ENCODE measurements at regions not wholly inside any gene's neighbourhood (a gene's known extent, or its start where the extent isn't known, plus 50 kb on each side); places are given as distances from the start of the nearest gene placed in this dataset.

- TF ChIP-seq CTCF (conservative IDR thresholded peaks at IDR 0.05; ENCODE audit: low read depth, low read length) (no peak), POLR2A (IDR thresholded peaks at IDR 0.05; ENCODE audit: low read depth, low read length) (no peak), NFE2L2 (IDR thresholded peaks at IDR 0.05; ENCODE audit: low read depth, low read length) (no peak), USF2 (IDR thresholded peaks at IDR 0.05; ENCODE audit: low read depth, low read length) (no peak), RAD21 (IDR thresholded peaks at IDR 0.05; ENCODE audit: low read length) (no peak), MAFK (IDR thresholded peaks at IDR 0.05; ENCODE audit: low read depth, low read length) (no peak), RFX5 (IDR thresholded peaks at IDR 0.05; ENCODE audit: low read depth, low read length) (no peak), MAZ (IDR thresholded peaks at IDR 0.05; ENCODE audit: borderline replicate concordance, low read depth, low read length) (no peak), SMC3 (IDR thresholded peaks at IDR 0.05; ENCODE audit: low read depth, low read length) (no peak)
These were observed 1155.1 kb downstream of the FAM181B start for GRCh38 chr11:81578571-81578970.
